PC-3 (cell line): ENCODE measurements at regions not wholly inside any gene's neighbourhood (a gene's known extent, or its start where the extent isn't known, plus 50 kb on each side); places are given as distances from the start of the nearest gene placed in this dataset.

Experiments used
- ATAC-seq: fragments of 200-7000 bp; cut with Tn5 transposase; 2 replicates; pipeline ENCODE4 v1.9.1; 2020; ENCODE audit warnings: mild to moderate bottlenecking, moderate library complexity
- BruUV-seq: library from RNA; stranded (reverse); fragments of 400-500 nt; replicated peaks from 2 replicates; lab custom pipeline; 2021; lab: Mats Ljungman, UMichigan
- CTCF ChIA-PET: fragments of 300-600 bp; sonication (Branson Sonifier 250); formaldehyde crosslinking; loops from one replicate; lab custom pipeline; 2022; ENCODE audit warnings: antibody characterized with exemption; lab: Charles Lee
- POLR2A ChIA-PET: fragments of 300-600 bp; sonication (Branson Sonifier 250); formaldehyde crosslinking; loops from one replicate; lab custom pipeline; 2022; ENCODE audit warnings: antibody characterized with exemption; ENCODE audit not compliant: unreplicated experiment; lab: Charles Lee
- DNase-seq: peaks from one replicate; pipeline ENCODE4 v3.0.0-alpha.2; 2015
- H2AFZ ChIP-seq: fragments of 300-600 bp; sonication (generic); 2 replicates; pipeline ENCODE4 v1.6.0; 2016; ENCODE audit warnings: antibody characterized with exemption, low read length
- H3F3A ChIP-seq: fragments of 300-600 bp; sonication (generic); one replicate; pipeline ENCODE4 v1.6.0; 2017; ENCODE audit warnings: antibody characterized with exemption, low read length, control low read depth, mild to moderate bottlenecking; ENCODE audit not compliant: unreplicated experiment
- H3K27ac ChIP-seq: fragments of 300-600 bp; sonication (generic); 2 replicates; pipeline ENCODE4 v1.5.1; 2016; ENCODE audit warnings: mild to moderate bottlenecking, low read length
- H3K27me3 ChIP-seq: fragments of 300-600 bp; sonication (generic); 2 replicates; pipeline ENCODE4 v1.6.1; 2016; ENCODE audit warnings: low read length, mixed read lengths
- H3K36me3 ChIP-seq: fragments of 300-600 bp; sonication (generic); 2 replicates; pipeline ENCODE4 v1.6.1; 2016; ENCODE audit warnings: low read depth, mixed run types, low read length, mixed read lengths
- H3K4me1 ChIP-seq: fragments of 300-600 bp; sonication (generic); 2 replicates; pipeline ENCODE4 v1.5.1; 2016; ENCODE audit warnings: low read length; ENCODE audit not compliant: insufficient read depth
- H3K4me2 ChIP-seq: fragments of 300-600 bp; sonication (generic); 2 replicates; pipeline ENCODE4 v1.6.0; 2016; ENCODE audit warnings: low read length
- H3K4me3 ChIP-seq: fragments of 300-600 bp; sonication (generic); 2 replicates; pipeline ENCODE4 v1.5.1; 2016; ENCODE audit warnings: mild to moderate bottlenecking, low read length, mixed read lengths
- H3K79me2 ChIP-seq: fragments of 300-600 bp; sonication (generic); 2 replicates; pipeline ENCODE4 v1.6.1; 2017; ENCODE audit warnings: low read length, mixed read lengths
- H3K9ac ChIP-seq: fragments of 300-600 bp; sonication (generic); 2 replicates; pipeline ENCODE4 v1.6.0; 2016; ENCODE audit warnings: mild to moderate bottlenecking, low read length
- H3K9me2 ChIP-seq: fragments of 300-600 bp; sonication (generic); replicated peaks from 2 replicates; pipeline ENCODE4 v1.6.1; 2016; ENCODE audit warnings: mixed run types, low read length, mixed read lengths
- H3K9me3 ChIP-seq: fragments of 300-600 bp; sonication (generic); 2 replicates; pipeline ENCODE4 v1.6.1; 2016; ENCODE audit warnings: low read length, mixed read lengths
- H4K20me1 ChIP-seq: fragments of 300-600 bp; sonication (generic); 2 replicates; pipeline ENCODE4 v1.6.1; 2016; ENCODE audit warnings: low read length, mixed read lengths
- CTCF ChIP-seq: fragments of 300-600 bp; sonication (generic); conservative IDR thresholded peaks from 2 replicates; pipeline ENCODE4 v1.5.1; 2017; ENCODE audit warnings: antibody characterized with exemption, low read depth, mild to moderate bottlenecking, low read length
- EZH2 ChIP-seq: fragments of 300-600 bp; sonication (generic); IDR thresholded peaks from one replicate; pipeline ENCODE4 v1.6.1; 2017; ENCODE audit warnings: antibody characterized with exemption, mild to moderate bottlenecking, low read length; ENCODE audit not compliant: unreplicated experiment
- EZH2phosphoT487 ChIP-seq: fragments of 300-600 bp; sonication (generic); IDR thresholded peaks from 2 replicates; pipeline ENCODE4 v1.6.1; 2018; ENCODE audit warnings: mild to moderate bottlenecking, antibody characterized with exemption, low read length, borderline replicate concordance
- intact Hi-C: fragments of 100-400 bp; cut with micrococcal nuclease; formaldehyde crosslinking; loops from 2 replicates; pipeline ENCODE4 v1.9.0; 2023

DNA sequence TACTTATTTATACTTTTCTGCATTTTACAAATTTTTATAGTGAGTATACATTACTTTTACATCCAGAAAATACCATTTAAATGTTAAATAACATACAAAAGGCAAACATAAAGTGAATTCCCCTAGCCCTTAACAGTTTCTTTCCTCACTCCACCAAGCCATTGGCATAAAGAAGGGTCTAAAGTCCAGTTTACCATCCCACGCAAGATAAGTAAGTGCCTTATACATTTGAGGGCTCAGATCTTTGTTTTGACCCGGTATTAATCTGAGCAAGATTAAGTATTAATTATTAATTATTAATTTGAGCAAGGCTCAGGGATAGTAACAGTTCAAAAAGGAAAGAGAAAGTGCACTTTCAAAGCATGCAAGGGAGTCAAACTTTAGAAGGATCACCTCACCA, 182.9 kb downstream of the DICER1 start:
- no TSS peak for BruUV-seq
- ChIA-PET CTCF (no interaction called here), POLR2A (no interaction called here)
- intact Hi-C loops, result no loop called here
- Histone ChIP-seq H3K27ac (no peak overlapping the region), H3K79me2 (no peaks in the 10 kb centered on the region), H3K4me2 (no peak overlapping the region), H3K9ac (no peak overlapping the region), H3F3A (no peaks in the 10 kb centered on the region), H4K20me1 (no peaks in the 10 kb centered on the region), H2AFZ (no peak overlapping the region), H3K27me3 (peaks cover 39% of the 10 kb centered on the region), H3K9me3 (no peaks in the 10 kb centered on the region), H3K36me3 (no peaks in the 10 kb centered on the region), H3K9me2 (no peaks in the 10 kb centered on the region), H3K4me1 (no peaks in the 10 kb centered on the region), H3K4me3 (no peak overlapping the region)
- ATAC-seq (no peak), DNase-seq (no peak)
- TF ChIP-seq CTCF, result no peak
- TF ChIP-seq EZH2phosphoT487, result no peak
- TF ChIP-seq EZH2, result no peak

DNA sequence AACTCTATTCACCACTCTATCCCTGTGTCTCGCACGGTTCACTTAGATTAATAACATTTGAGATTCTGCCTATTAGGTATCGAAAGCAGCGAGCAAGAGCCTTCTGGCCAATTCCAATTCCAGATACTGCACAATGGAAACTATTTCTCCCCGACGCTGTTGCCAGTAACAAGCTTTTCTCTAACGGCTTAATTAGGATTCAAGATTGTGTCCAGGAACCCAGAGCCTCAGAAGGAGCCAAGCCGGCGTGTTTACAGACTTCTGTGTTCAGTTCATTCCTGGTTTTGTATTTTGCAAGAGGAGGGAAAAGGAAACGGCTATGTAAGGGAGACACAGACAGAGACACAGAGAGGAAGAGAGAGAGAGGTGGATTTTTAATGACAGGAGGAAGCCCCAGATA, 185.6 kb downstream of the DICER1 start:
- no peaks in the 10 kb centered on the region for H4K20me1 ChIP-seq
- DNase-seq, result no peak
- no peak overlapping the region for H3K4me2 ChIP-seq
- H3K79me2 ChIP-seq, result no peaks in the 10 kb centered on the region
- no TSS peak for BruUV-seq
- ChIA-PET CTCF (no interaction called here), POLR2A (no interaction called here)
- no peaks in the 10 kb centered on the region for H3K4me1 ChIP-seq
- intact Hi-C loops, result no loop called here
- no peaks in the 10 kb centered on the region for H3F3A ChIP-seq
- H3K36me3 ChIP-seq, result no peaks in the 10 kb centered on the region
- no peak overlapping the region for H3K27ac ChIP-seq
- no peak overlapping the region for H2AFZ ChIP-seq
- no peak overlapping the region for H3K4me3 ChIP-seq
- no peaks in the 10 kb centered on the region for H3K9me3 ChIP-seq
- ATAC-seq, result no peak
- TF ChIP-seq CTCF (no peak), EZH2phosphoT487 (no peak), EZH2 (no peak)
- peaks cover 23% of the 10 kb centered on the region for H3K27me3 ChIP-seq
- no peak overlapping the region for H3K9ac ChIP-seq
- no peaks in the 10 kb centered on the region for H3K9me2 ChIP-seq

- POLR2A ChIA-PET, result no interaction called here
- H3K79me2 ChIP-seq, result no peaks in the 10 kb centered on the region
- ATAC-seq, result no peak
Measured at GRCh38 chr14:94970941-94971730, 186.2 kb downstream of the DICER1 start.

More at GRCh38 chr14:94970941-94971730, 186.2 kb downstream of the DICER1 start:
- DNase-seq, result no peak
- H4K20me1 ChIP-seq, result no peaks in the 10 kb centered on the region
- H3K4me2 ChIP-seq, result no peak overlapping the region
- no peaks in the 10 kb centered on the region for H3K9me3 ChIP-seq
- BruUV-seq, result no TSS peak
- H2AFZ ChIP-seq, result no peak overlapping the region
- H3F3A ChIP-seq, result no peaks in the 10 kb centered on the region
- H3K27ac ChIP-seq, result no peak overlapping the region
- intact Hi-C loops, result no loop called here
- CTCF ChIA-PET, result no interaction called here
- H3K4me3 ChIP-seq, result no peak overlapping the region
- H3K9ac ChIP-seq, result no peak overlapping the region
- TF ChIP-seq EZH2, result no peak
- no peak for TF ChIP-seq EZH2phosphoT487
- TF ChIP-seq CTCF, result no peak
- no peaks in the 10 kb centered on the region for H3K9me2 ChIP-seq
- H3K36me3 ChIP-seq, result no peaks in the 10 kb centered on the region
- H3K4me1 ChIP-seq, result no peaks in the 10 kb centered on the region
- H3K27me3 ChIP-seq, result peaks cover 23% of the 10 kb centered on the region
